K562 (cell line): ENCODE measurements at regions not wholly inside any gene's neighbourhood (a gene's known extent, or its start where the extent isn't known, plus 50 kb on each side); places are given as distances from the start of the nearest gene placed in this dataset.

Experiments
- ATAC-seq: fragments of 200-7000 bp; cut with Tn5 transposase; 3 replicates; pipeline ENCODE4 v1.9.1; 2020; ENCODE audit warnings: moderate library complexity
- BruUV-seq: library from RNA; stranded (reverse); fragments of 400-500 nt; replicated peaks from 2 replicates; lab custom pipeline; 2021; lab: Mats Ljungman, UMichigan
- CTCF ChIA-PET: fragments of 300-600 bp; formaldehyde crosslinking; extraction: SDS; loops from one replicate; lab custom pipeline; 2021; ENCODE audit warnings: low intra/inter-chr PET ratio; lab: Yijun Ruan, JAX
- POLR2A ChIA-PET: fragments of 300-600, 350-650 bp; sonication (Branson Sonifier 250); formaldehyde crosslinking; extraction: SDS; loops from one replicate; lab custom pipeline; 2021; ENCODE audit warnings: antibody characterized with exemption, inconsistent platforms; lab: Yijun Ruan, JAX
- DNase-seq, 4 experiments: peaks; one replicate each; pipeline versions ENCODE4 v3.0.0 to v3.0.0-alpha.2; 2011 to 2018; ENCODE audit warnings: low spot score in 3 of 4, mixed read lengths in 3 of 4; ENCODE audit errors: extremely low read depth in 1 of 4
- FAIRE-seq: peaks from 2 replicates; lab custom pipeline; 2011; peaks lifted over from hg19 to GRCh38; lab: Jason Lieb, UNC
- H2AFZ ChIP-seq: 2 replicates; pipeline ENCODE4 v1.6.0; 2011; ENCODE audit warnings: low read depth, low read length, control low read depth, inconsistent platforms
- H3K27ac ChIP-seq: fragments of 200-600 bp; 3 replicates; pipeline ENCODE4 v1.8.0; 2011; ENCODE audit warnings: low read depth, mild to moderate bottlenecking, control low read depth, inconsistent platforms, low read length, moderate library complexity, mixed read lengths; ENCODE audit errors: extremely low read depth
- H3K27me3 ChIP-seq, 2 experiments: fragments of 300-600 bp in 1 of 2; 2 replicates in 1 of 2; 3 replicates in 1 of 2; pipeline versions ENCODE4 v1.6.0 to v1.8.0; 2011; ENCODE audit warnings: inconsistent platforms in 2 of 2, low read length in 2 of 2, mild to moderate bottlenecking in 1 of 2, mixed read lengths in 1 of 2, moderate library complexity in 1 of 2; ENCODE audit not compliant: control insufficient read depth in 2 of 2, insufficient read depth in 2 of 2
- H3K36me3 ChIP-seq: fragments of 300-600 bp; 3 replicates; pipeline ENCODE4 v1.8.0; 2011; ENCODE audit warnings: mild to moderate bottlenecking, low read length, inconsistent platforms; ENCODE audit not compliant: control insufficient read depth, insufficient read depth
- H3K4me1 ChIP-seq, 2 experiments: fragments of 200-600 bp in 1 of 2; replicated peaks in 1 of 2; 2 replicates in 1 of 2; 3 replicates in 1 of 2; pipeline versions ENCODE4 v1.5.1 to v1.8.0; 2011; ENCODE audit warnings: inconsistent platforms in 2 of 2, low read length in 2 of 2, mild to moderate bottlenecking in 1 of 2, mixed read lengths in 1 of 2, moderate library complexity in 1 of 2; ENCODE audit not compliant: control insufficient read depth in 2 of 2, insufficient read depth in 2 of 2
- H3K4me2 ChIP-seq: 2 replicates; pipeline ENCODE4 v1.6.1; 2011; ENCODE audit warnings: low read length, control low read depth, inconsistent platforms, mixed read lengths; ENCODE audit not compliant: insufficient read depth
- H3K4me3 ChIP-seq: fragments of 200-600 bp; sonication (generic), shearing (Covaris generic); 2 replicates; pipeline ENCODE4 v1.5.1; 2016; ENCODE audit warnings: control low read depth, inconsistent platforms
- H3K79me2 ChIP-seq: fragments of 200-600 bp; 3 replicates; pipeline ENCODE4 v1.8.0; 2011; ENCODE audit warnings: low read length, inconsistent platforms; ENCODE audit not compliant: control insufficient read depth, insufficient read depth
- H3K9ac ChIP-seq, 2 experiments: 2 replicates each; pipeline versions ENCODE4 v1.6.0 to v1.6.1; 2011; ENCODE audit warnings: low read depth in 2 of 2, low read length in 2 of 2, control low read depth in 1 of 2, inconsistent platforms in 1 of 2, mild to moderate bottlenecking in 1 of 2, mixed read lengths in 1 of 2; ENCODE audit not compliant: insufficient read depth in 1 of 2
- H3K9me1 ChIP-seq: one replicate; pipeline ENCODE4 v1.6.0; 2011; ENCODE audit warnings: inconsistent platforms, mild to moderate bottlenecking, low read length, moderate library complexity; ENCODE audit not compliant: control insufficient read depth, insufficient read depth
- H3K9me3 ChIP-seq: replicated peaks from 2 replicates; pipeline ENCODE4 v1.5.1; 2011; ENCODE audit warnings: low read depth, low read length, inconsistent platforms; ENCODE audit not compliant: control insufficient read depth, insufficient read depth
- H4K20me1 ChIP-seq: replicated peaks from 2 replicates; pipeline ENCODE4 v1.6.1; 2011; ENCODE audit warnings: low read length, inconsistent platforms, mixed read lengths; ENCODE audit not compliant: control insufficient read depth, insufficient read depth
- ARID4B ChIP-seq: sonication (generic); formaldehyde crosslinking; IDR thresholded peaks from 2 replicates; pipeline ENCODE4 v1.8.0; 2022; ENCODE audit warnings: mild to moderate bottlenecking, missing genetic modification reagents
- DPF2 ChIP-seq: fragments of 450-650 bp; IDR thresholded peaks from 2 replicates; pipeline ENCODE4 v1.6.1; 2016
- EGR1 ChIP-seq: fragments of 450-650 bp; conservative IDR thresholded peaks from 2 replicates; pipeline ENCODE4 v1.6.1; 2017; ENCODE audit warnings: mild to moderate bottlenecking
- MITF ChIP-seq: IDR thresholded peaks from 2 replicates; pipeline ENCODE4 v1.6.1; 2014; ENCODE audit warnings: antibody characterized with exemption
- MTA1 ChIP-seq: fragments of 450-650 bp; IDR thresholded peaks from 2 replicates; pipeline ENCODE4 v1.6.1; 2017; ENCODE audit warnings: borderline replicate concordance
- UBTF ChIP-seq, 2 experiments: IDR thresholded peaks; 2 replicates each; pipeline ENCODE4 v1.6.1; 2012; ENCODE audit warnings: improper control_type of control experiment in 2 of 2, low read depth in 2 of 2, low read length in 2 of 2, borderline replicate concordance in 1 of 2
- ZNF76 ChIP-seq: fragments of 250-450 bp; sonication (Bioruptor Pico); IDR thresholded peaks from 2 replicates; pipeline ENCODE4 v1.4.0; 2020; ENCODE audit warnings: mild to moderate bottlenecking, moderate library complexity, borderline replicate concordance
- WGBS: fragments of 100-300 bp; shearing (Covaris generic); methylation state at CpG from one replicate; pipeline ENCODE4 v1.1.6; 2016; ENCODE audit warnings: low coverage, mixed read lengths; ENCODE audit not compliant: insufficient coverage; ENCODE audit errors: missing lambda C conversion rate; 5-methylcytosine and 5-hydroxymethylcytosine counted together
- in situ Hi-C: fragments of 300-500 bp; cut with MboI; formaldehyde crosslinking; loops from 4 replicates; pipeline ENCODE4 v1.15.0; 2018; ENCODE audit warnings: inconsistent platforms, mixed read lengths
- intact Hi-C: fragments of 100-400 bp; cut with micrococcal nuclease; formaldehyde crosslinking; loops from 2 replicates; pipeline ENCODE4 v1.14.2; 2022
- TF ChIP-seq, protein P1 (sequence below): fragments of 250-450 bp; sonication (Bioruptor Pico); IDR thresholded peaks from 2 replicates; pipeline ENCODE4 v1.8.0; 2022; ENCODE audit warnings: moderate library complexity, mild to moderate bottlenecking, inconsistent platforms
- TF ChIP-seq, protein P2 (sequence below): fragments of 250-450 bp; sonication (Bioruptor Pico); IDR thresholded peaks from 2 replicates; pipeline ENCODE4 v1.8.0; 2021; ENCODE audit warnings: mild to moderate bottlenecking, moderate library complexity

DNA sequence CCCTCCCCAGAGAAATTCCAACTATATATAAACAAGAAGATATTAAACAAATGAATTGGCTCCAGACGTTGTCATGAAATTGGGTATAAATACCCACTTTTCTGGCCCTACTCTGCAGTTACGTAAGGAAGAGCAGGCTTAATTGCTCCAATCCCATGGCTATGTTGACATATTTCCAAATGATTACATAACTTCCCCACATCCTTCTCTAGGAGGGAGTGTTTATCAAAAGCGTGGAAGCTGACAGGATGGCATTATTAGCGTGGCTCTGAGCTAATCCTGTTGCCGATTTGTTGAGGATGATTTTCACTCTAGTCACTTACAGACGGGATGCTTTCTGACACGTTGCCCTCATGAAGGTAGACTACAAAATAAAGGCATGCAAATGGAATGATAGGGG lies 347.5 kb upstream of the TMCO5A start (continued):
- TF ChIP-seq EGR1, result no peak
- TF ChIP-seq ZNF76 (CRISPR knock-in tag), result no peak
- TF ChIP-seq UBTF (IDR thresholded peaks at IDR 0.05; ENCODE audit: borderline replicate concordance in 1 of 2, low read depth in 2 of 2, low read length in 2 of 2), result no peak

DNA sequence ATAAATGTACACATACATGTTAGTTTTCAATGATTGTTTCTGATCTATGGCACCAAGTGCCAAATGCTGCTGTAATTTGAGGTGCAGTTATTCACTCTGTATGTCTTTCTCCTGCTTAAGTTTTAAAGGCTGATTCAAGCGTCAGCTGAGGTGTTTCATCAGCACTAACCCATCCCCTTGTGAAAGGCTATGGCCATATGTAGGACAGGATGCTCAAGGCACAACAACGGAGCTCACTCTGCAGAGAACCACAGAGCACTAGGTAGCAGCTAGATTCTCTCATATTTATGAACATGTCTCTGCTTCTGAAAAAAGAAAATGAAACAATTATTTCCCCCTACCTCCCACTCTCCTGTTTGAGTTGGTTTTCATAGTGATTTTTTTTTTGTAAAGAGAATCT lies 340.0 kb upstream of the TMCO5A start:
- ChIA-PET CTCF (no interaction called here), POLR2A (no interaction called here)
- no peak for FAIRE-seq
- no peaks in the 10 kb centered on the region for H3K9me1 ChIP-seq
- no peaks in the 10 kb centered on the region for H3K36me3 ChIP-seq
- H3K4me2 ChIP-seq, result no peak overlapping the region
- DNase-seq, result no peak
- H3K27ac ChIP-seq, result no peak overlapping the region
- 0% methylated on average over 2 of the region's 2 CpGs for WGBS
- H3K9ac ChIP-seq, result no peak overlapping the region
- BruUV-seq, result no TSS peak
- no peaks in the 10 kb centered on the region for H3K79me2 ChIP-seq
- no peak overlapping the region for H3K4me3 ChIP-seq
- no peaks in the 10 kb centered on the region for H3K27me3 ChIP-seq
- in situ Hi-C loops (no loop called here), intact Hi-C loops (no loop called here)
- TF ChIP-seq ARID4B, result no peak
- TF ChIP-seq MTA1, result no peak
- TF ChIP-seq DPF2, result no peak
- TF ChIP-seq, protein P1, sequence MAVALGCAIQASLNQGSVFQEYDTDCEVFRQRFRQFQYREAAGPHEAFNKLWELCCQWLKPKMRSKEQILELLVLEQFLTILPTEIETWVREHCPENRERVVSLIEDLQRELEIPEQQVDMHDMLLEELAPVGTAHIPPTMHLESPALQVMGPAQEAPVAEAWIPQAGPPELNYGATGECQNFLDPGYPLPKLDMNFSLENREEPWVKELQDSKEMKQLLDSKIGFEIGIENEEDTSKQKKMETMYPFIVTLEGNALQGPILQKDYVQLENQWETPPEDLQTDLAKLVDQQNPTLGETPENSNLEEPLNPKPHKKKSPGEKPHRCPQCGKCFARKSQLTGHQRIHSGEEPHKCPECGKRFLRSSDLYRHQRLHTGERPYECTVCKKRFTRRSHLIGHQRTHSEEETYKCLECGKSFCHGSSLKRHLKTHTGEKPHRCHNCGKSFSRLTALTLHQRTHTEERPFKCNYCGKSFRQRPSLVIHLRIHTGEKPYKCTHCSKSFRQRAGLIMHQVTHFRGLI (CRISPR knock-in tag), result no peak
- TF ChIP-seq, protein P2, sequence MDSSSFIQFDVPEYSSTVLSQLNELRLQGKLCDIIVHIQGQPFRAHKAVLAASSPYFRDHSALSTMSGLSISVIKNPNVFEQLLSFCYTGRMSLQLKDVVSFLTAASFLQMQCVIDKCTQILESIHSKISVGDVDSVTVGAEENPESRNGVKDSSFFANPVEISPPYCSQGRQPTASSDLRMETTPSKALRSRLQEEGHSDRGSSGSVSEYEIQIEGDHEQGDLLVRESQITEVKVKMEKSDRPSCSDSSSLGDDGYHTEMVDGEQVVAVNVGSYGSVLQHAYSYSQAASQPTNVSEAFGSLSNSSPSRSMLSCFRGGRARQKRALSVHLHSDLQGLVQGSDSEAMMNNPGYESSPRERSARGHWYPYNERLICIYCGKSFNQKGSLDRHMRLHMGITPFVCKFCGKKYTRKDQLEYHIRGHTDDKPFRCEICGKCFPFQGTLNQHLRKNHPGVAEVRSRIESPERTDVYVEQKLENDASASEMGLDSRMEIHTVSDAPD (CRISPR knock-in tag), result no peak
- no peak for TF ChIP-seq MITF
- no peak for ATAC-seq
- no peaks in the 10 kb centered on the region for H3K4me1 ChIP-seq
- no peaks in the 10 kb centered on the region for H4K20me1 ChIP-seq
- H3K9me3 ChIP-seq, result no peaks in the 10 kb centered on the region
- H2AFZ ChIP-seq, result no peak overlapping the region
